ENCODE measurements at regions not wholly inside any gene's neighbourhood (a gene's known extent, or its start where the extent isn't known, plus 50 kb on each side); places are given as distances from the start of the nearest gene placed in this dataset.

DNA sequence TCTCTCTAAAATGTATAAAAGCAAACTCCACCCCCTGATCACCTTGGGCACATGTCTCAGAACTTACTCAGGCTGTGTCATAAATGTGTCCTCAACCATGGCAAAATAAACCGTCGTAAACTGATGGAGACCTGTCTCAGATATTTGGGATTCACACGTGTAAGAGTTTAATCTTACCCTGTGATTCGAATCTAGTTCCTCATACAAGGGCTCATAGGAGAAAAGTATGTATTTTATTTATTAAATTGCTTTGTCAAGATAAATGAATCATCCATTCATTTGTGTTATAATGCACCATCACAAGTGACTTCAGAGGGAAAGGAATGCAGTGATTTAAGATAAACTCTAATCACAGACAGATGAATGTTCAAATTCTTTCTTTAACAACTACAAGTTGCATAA is 712.5 kb upstream of the LRATD1 start:
- H3K4me3 ChIP-seq (ENCODE audit: low read depth, low read length): no peak overlapping the region
- no peak for DNase-seq (ENCODE audit: low read depth)
- TF ChIP-seq, protein P1, sequence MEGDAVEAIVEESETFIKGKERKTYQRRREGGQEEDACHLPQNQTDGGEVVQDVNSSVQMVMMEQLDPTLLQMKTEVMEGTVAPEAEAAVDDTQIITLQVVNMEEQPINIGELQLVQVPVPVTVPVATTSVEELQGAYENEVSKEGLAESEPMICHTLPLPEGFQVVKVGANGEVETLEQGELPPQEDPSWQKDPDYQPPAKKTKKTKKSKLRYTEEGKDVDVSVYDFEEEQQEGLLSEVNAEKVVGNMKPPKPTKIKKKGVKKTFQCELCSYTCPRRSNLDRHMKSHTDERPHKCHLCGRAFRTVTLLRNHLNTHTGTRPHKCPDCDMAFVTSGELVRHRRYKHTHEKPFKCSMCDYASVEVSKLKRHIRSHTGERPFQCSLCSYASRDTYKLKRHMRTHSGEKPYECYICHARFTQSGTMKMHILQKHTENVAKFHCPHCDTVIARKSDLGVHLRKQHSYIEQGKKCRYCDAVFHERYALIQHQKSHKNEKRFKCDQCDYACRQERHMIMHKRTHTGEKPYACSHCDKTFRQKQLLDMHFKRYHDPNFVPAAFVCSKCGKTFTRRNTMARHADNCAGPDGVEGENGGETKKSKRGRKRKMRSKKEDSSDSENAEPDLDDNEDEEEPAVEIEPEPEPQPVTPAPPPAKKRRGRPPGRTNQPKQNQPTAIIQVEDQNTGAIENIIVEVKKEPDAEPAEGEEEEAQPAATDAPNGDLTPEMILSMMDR (IDR thresholded peaks at IDR 0.05; ENCODE audit: insufficient read depth, low read depth, low read length, missing control alignments): no peak

DNA sequence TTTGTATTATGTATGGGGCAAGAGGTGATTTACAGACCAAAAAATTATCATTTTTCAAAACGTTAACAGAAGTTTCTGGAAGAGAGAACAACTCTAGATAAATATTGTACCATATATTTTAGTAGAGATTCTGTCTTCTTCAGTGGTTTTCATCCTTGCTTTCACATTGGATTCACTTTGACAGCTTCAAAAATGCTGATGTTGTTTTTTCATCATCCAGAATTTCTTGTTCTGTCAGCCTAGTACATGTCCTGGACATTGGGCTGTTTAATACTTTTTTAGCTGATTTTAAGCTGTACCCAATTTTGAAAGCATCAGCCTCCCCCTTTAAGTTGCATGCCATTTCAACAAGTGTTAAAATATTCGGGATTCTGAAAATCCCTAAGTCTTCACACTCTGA is 711.3 kb upstream of the LRATD1 start:
- no peak for DNase-seq (ENCODE audit: low read depth)
- TF ChIP-seq, protein P1 (IDR thresholded peaks at IDR 0.05; ENCODE audit: insufficient read depth, low read depth, low read length, missing control alignments): no peak
- H3K4me3 ChIP-seq (ENCODE audit: low read depth, low read length): no peak overlapping the region

DNA sequence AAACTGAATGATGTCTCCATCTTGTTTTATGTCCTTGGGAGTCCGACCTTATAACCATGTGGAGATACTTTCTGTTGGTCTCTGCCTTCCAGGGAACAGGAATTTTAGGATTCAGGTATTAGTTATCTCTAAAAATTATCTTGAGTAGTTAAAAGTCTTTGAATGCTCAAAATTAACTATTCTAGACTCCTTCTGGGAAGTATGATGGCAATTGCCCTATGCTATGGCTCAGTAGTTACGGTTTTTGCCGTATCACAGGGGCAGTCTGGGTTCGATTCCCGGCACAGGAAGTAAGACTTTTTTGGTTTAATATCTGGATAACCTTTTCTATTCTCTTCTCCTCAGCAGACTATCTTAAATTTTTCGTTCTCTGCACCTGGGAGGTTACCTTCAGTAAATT is 708.7 kb upstream of the LRATD1 start:
- TF ChIP-seq, protein P1 (IDR thresholded peaks at IDR 0.05; ENCODE audit: insufficient read depth, low read depth, low read length, missing control alignments): no peak
- DNase-seq (ENCODE audit: low read depth): no peak
- no peak overlapping the region for H3K4me3 ChIP-seq (ENCODE audit: low read depth, low read length)

DNA sequence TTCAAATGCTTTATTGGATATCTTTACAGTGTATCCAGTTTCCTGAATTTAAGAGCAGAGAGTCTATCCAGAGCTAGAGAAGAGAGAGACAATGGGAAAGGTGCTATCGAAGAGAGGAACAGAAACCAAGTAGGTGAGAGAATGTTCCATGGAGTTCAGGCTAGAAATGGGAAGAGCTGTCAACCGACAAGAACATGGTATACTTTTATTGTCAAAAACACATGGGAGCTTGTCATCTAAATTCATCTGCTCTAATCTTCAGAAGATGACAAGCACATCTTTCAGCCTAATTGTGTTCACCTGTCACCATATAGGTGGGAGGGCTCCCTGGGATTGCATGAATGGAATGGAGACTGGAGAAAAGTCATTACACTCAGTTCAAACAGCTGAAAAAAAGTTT is 690.4 kb upstream of the LRATD1 start:
- TF ChIP-seq, protein P1 (IDR thresholded peaks at IDR 0.05; ENCODE audit: insufficient read depth, low read depth, low read length, missing control alignments): no peak
- H3K4me3 ChIP-seq (ENCODE audit: low read depth, low read length): no peak overlapping the region
- DNase-seq (ENCODE audit: low read depth): no peak

DNA sequence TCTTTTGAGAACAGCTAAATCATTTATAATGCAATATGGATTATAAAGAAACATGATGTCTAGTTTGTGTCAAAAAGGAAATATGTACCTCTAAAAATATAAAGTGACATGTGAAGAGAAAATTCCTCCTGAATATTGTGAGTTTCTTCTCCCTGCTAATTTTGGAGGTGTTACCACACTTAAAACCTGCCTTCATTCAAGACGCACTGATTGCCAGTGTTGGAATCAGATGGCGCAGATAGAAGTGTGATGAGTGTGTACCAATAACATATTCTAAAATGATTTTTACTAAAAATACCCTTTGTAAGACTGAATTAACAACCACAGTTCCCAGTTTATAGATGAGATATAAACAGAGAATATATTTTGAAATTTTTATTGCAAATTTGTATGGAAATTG is 681.8 kb upstream of the LRATD1 start:
- TF ChIP-seq, protein P1 (IDR thresholded peaks at IDR 0.05; ENCODE audit: insufficient read depth, low read depth, low read length, missing control alignments): no peak
- no peak for DNase-seq (ENCODE audit: low read depth)
- H3K4me3 ChIP-seq (ENCODE audit: low read depth, low read length): no peak overlapping the region

DNA sequence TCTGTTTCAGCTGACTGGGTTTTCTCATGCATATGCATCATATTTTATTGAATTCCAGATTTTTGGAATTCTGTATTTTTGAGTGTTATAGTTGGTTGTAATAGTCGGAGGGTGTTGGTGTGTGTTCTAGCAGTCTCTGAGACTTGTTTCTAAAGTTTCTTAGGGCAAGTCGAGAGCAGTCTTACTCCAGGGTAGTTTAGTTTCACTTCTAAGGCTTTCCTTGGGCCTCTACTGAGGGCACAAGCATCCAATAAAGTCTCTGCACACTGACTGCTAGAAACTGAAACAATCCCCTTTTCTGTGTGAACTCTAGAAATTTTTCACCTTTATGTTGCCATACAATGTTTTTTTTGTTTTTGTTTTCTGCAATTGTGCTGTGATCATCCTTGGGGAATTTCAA is 663.7 kb upstream of the LRATD1 start:
- no peak overlapping the region for H3K4me3 ChIP-seq (ENCODE audit: low read depth, low read length)
- TF ChIP-seq, protein P1 (IDR thresholded peaks at IDR 0.05; ENCODE audit: insufficient read depth, low read depth, low read length, missing control alignments): no peak
- DNase-seq (ENCODE audit: low read depth): peak; percentile 11

DNA sequence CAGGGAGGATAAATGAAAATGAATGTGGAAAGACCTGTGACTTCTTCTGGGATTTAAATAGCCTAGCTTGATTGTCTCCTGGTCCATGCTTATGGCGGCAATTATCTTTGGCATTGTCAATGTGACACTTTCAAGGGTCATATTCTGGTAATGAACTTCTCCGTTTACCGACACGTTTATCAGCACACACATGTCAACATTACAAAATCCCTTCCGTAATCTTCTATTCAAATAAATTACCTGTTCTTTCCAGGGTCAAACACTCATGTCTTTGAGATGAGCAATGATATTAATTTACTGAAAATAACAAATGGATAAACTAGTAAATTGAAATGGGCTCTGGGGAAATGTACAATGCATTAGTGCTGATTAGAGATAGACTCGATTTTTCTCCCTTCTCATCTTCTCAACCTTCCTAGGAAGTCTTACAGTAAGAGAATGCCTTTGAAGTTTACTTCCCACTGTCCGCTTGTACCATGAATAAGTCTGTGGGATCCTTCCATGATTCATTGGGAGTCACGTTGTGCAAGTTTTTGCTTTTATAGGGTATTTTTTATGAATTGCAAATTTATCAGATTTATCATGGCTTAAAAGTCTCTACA is 646.3 kb upstream of the LRATD1 start:
- TF ChIP-seq, protein P1 (IDR thresholded peaks at IDR 0.05; ENCODE audit: insufficient read depth, low read depth, low read length, missing control alignments): no peak
- DNase-seq (ENCODE audit: low read depth): no peak
- no peak overlapping the region for H3K4me3 ChIP-seq (ENCODE audit: low read depth, low read length)
